T-cell (primary cell): ENCODE measurements at regions not wholly inside any gene's neighbourhood (a gene's known extent, or its start where the extent isn't known, plus 50 kb on each side); places are given as distances from the start of the nearest gene placed in this dataset.

ENCODE experiments used
- ATAC-seq, 4 experiments: fragments of 200-7000 bp in 3 of 4; fragments of 150-1000 bp in 1 of 4; cut with Tn5 transposase; replicated peaks in 1 of 4; 1 replicate in 3 of 4; 2 replicates in 1 of 4; pipeline ENCODE4 v1.10.0; 2021; ENCODE audit warnings: moderate library complexity in 3 of 4, mild to moderate bottlenecking in 2 of 4, moderate number of reproducible peaks in 1 of 4
- CTCF ChIA-PET, 2 donors: fragments of 300-600 bp; sonication (Branson Sonifier 250); formaldehyde crosslinking; loops; one replicate each; lab custom pipeline; 2022; ENCODE audit warnings: antibody characterized with exemption in 2 of 2; lab: Charles Lee
- POLR2A ChIA-PET, 2 donors: fragments of 300-600 bp; sonication (Branson Sonifier 250); formaldehyde crosslinking; loops; one replicate each; lab custom pipeline; 2022; ENCODE audit warnings: antibody characterized with exemption in 2 of 2; lab: Charles Lee
- DNase-seq, 35 experiments: peaks; one replicate each; pipeline versions ENCODE4 v3.0.0 to v3.0.0-alpha.2; 2013 to 2023
- H3K27ac ChIP-seq: one replicate; pipeline ENCODE4 v1.5.1; 2013; ENCODE audit warnings: low read length
- H3K27me3 ChIP-seq, 2 experiments: replicated peaks in 1 of 2; 1 replicate in 1 of 2; 2 replicates in 1 of 2; pipeline versions ENCODE4 v1.6.1 to v1.7.0; 2013; ENCODE audit warnings: low read length in 1 of 2, mixed read lengths in 1 of 2; ENCODE audit not compliant: control insufficient read depth in 2 of 2, insufficient read depth in 2 of 2; ENCODE audit errors: extremely low read depth in 1 of 2
- H3K36me3 ChIP-seq, 2 donors: 1 replicate in 1 of 2; 2 replicates in 1 of 2; pipeline versions ENCODE4 v1.6.1 to v1.7.0; 2013; ENCODE audit warnings: low read length in 1 of 2; ENCODE audit not compliant: control insufficient read depth in 2 of 2, insufficient read depth in 1 of 2; ENCODE audit errors: extremely low read depth in 1 of 2
- H3K4me1 ChIP-seq, 2 experiments: 1 replicate in 1 of 2; 2 replicates in 1 of 2; pipeline versions ENCODE4 v1.6.1 to v1.7.0; 2013; ENCODE audit warnings: low read length in 2 of 2, mixed read lengths in 1 of 2; ENCODE audit not compliant: insufficient read depth in 2 of 2, control insufficient read depth in 1 of 2; ENCODE audit errors: extremely low read depth in 1 of 2
- H3K4me3 ChIP-seq, 2 donors: 1 replicate in 1 of 2; 2 replicates in 1 of 2; pipeline versions ENCODE4 v1.5.1 to v1.7.0; 2013; ENCODE audit warnings: mild to moderate bottlenecking in 2 of 2, low read length in 1 of 2, moderate library complexity in 1 of 2; ENCODE audit not compliant: control insufficient read depth in 1 of 2; ENCODE audit errors: extremely low read depth in 1 of 2
- H3K9me3 ChIP-seq: 2 replicates; pipeline ENCODE4 v1.7.0; 2013
- H3K27ac Mint-ChIP-seq, 2 donors: one replicate each; pipeline ENCODE4 v1.8.0; 2020 to 2021; ENCODE audit warnings: mild to moderate bottlenecking in 2 of 2, mixed read lengths in 2 of 2
- H3K27me3 Mint-ChIP-seq, 2 donors: one replicate each; pipeline ENCODE4 v1.8.0; 2021 to 2022; ENCODE audit warnings: mixed read lengths in 2 of 2
- H3K36me3 Mint-ChIP-seq: one replicate; pipeline ENCODE4 v1.8.0; 2021; ENCODE audit warnings: mixed read lengths
- H3K4me1 Mint-ChIP-seq, 3 donors: one replicate each; pipeline ENCODE4 v1.8.0; 2020 to 2022; ENCODE audit warnings: mixed read lengths in 3 of 3, mild to moderate bottlenecking in 1 of 3
- H3K4me3 Mint-ChIP-seq, 3 donors: one replicate each; pipeline ENCODE4 v1.8.0; 2020 to 2022; ENCODE audit warnings: mild to moderate bottlenecking in 3 of 3, mixed read lengths in 3 of 3, moderate library complexity in 3 of 3
- H3K9me3 Mint-ChIP-seq, 3 donors: one replicate each; pipeline ENCODE4 v1.8.0; 2020 to 2022; ENCODE audit warnings: mixed read lengths in 3 of 3
- WGBS: methylation state at CpG from one replicate; pipeline ENCODE4 v1.1.5; 2013; ENCODE audit warnings: missing lambda C conversion rate; ENCODE audit not compliant: insufficient coverage; 5-methylcytosine and 5-hydroxymethylcytosine counted together

- no peak for DNase-seq
- no peak overlapping the region for H3K4me3 ChIP-seq
- H3K36me3 ChIP-seq: no peaks in the 10 kb centered on the region
- no peaks in the 10 kb centered on the region for H3K27me3 ChIP-seq
- no peaks in the 10 kb centered on the region for H3K9me3 ChIP-seq
- H3K9me3 Mint-ChIP-seq: peaks cover 0 to 2% (median 0%) of the 10 kb centered on the region in 3 donors
- no CpG with 5 or more reads among the region's 3 CpGs for WGBS
- no peaks in the 10 kb centered on the region for H3K4me1 ChIP-seq
- CTCF ChIA-PET: no interaction called here
- H3K27me3 Mint-ChIP-seq: peaks cover 1 to 5% of the 10 kb centered on the region in 2 donors
- no peaks in the 10 kb centered on the region for H3K36me3 Mint-ChIP-seq
- no peak overlapping the region for H3K27ac ChIP-seq
- H3K4me1 Mint-ChIP-seq: no peaks in the 10 kb centered on the region
- no peak for ATAC-seq
- H3K4me3 Mint-ChIP-seq: no peak overlapping the region
- POLR2A ChIA-PET: no interaction called here
- no peak overlapping the region for H3K27ac Mint-ChIP-seq
These were observed 50.3 kb upstream of the PTPRK start for GRCh38 chr6:128570680-128571063.

GRCh38 chr6:128569732-128570679 lies 49.6 kb upstream of the PTPRK start:
- Histone ChIP-seq H3K36me3 (no peaks in the 10 kb centered on the region), H3K4me3 (no peak overlapping the region), H3K27me3 (no peaks in the 10 kb centered on the region), H3K9me3 (no peaks in the 10 kb centered on the region), H3K27ac (no peak overlapping the region), H3K4me1 (no peaks in the 10 kb centered on the region)
- Mint-ChIP-seq H3K4me1 (no peaks in the 10 kb centered on the region), H3K4me3 (no peak overlapping the region), H3K9me3 (peaks cover 0 to 2% (median 0%) of the 10 kb centered on the region in 3 donors), H3K36me3 (no peaks in the 10 kb centered on the region), H3K27me3 (peaks cover 1 to 2% of the 10 kb centered on the region in 2 donors), H3K27ac (no peak overlapping the region)
- DNase-seq: no peak
- POLR2A ChIA-PET: no interaction called here
- ATAC-seq: no peak
- 100% methylated on average over 2 of the region's 5 CpGs for WGBS
- CTCF ChIA-PET: no interaction called here
